ENCODE measurements at regions not wholly inside any gene's neighbourhood (a gene's known extent, or its start where the extent isn't known, plus 50 kb on each side); places are given as distances from the start of the nearest gene placed in this dataset.
"Not testable (repeated sequence)": the region's sequence is repeated elsewhere in the genome, so short reads cannot be mapped to it uniquely, and the experiment has no call there.

GRCh38 chr5:118462276-118462675 is 526.1 kb downstream of the DTWD2 start:
- H3K27ac ChIP-seq (ENCODE audit: insufficient read depth, low read length, poor library complexity, severe bottlenecking); H3K27me3 ChIP-seq (replicated peaks; ENCODE audit: control insufficient read depth, insufficient read depth, low read length, poor library complexity, severe bottlenecking); H3K9me3 ChIP-seq (ENCODE audit: control insufficient read depth, low read length); H3K4me3 ChIP-seq (ENCODE audit: insufficient read depth, low read depth, low read length, poor library complexity, severe bottlenecking); H3K36me3 ChIP-seq (ENCODE audit: control insufficient read depth, insufficient read depth, low read length); DNase-seq; H3K4me1 ChIP-seq (ENCODE audit: control insufficient read depth, insufficient read depth, low read length, poor library complexity, severe bottlenecking): not testable (repeated sequence)

- H3K9me3 ChIP-seq (ENCODE audit: control insufficient read depth, low read length), result no peaks in the 10 kb centered on the region
- no peaks in the 10 kb centered on the region for H3K36me3 ChIP-seq (ENCODE audit: control insufficient read depth, insufficient read depth, low read length)
- no peaks in the 10 kb centered on the region for H3K4me1 ChIP-seq (ENCODE audit: control insufficient read depth, insufficient read depth, low read length, poor library complexity, severe bottlenecking)
- H3K27ac ChIP-seq (ENCODE audit: insufficient read depth, low read length, poor library complexity, severe bottlenecking), result no peak overlapping the region
- DNase-seq, result no peak
- H3K4me3 ChIP-seq (ENCODE audit: insufficient read depth, low read depth, low read length, poor library complexity, severe bottlenecking), result no peak overlapping the region
- no peaks in the 10 kb centered on the region for H3K27me3 ChIP-seq (replicated peaks; ENCODE audit: control insufficient read depth, insufficient read depth, low read length, poor library complexity, severe bottlenecking)
Measured at GRCh38 chr5:118461436-118461835, 526.9 kb downstream of the DTWD2 start.

GRCh38 chr5:118459490-118459889 is 528.9 kb downstream of the DTWD2 start:
- DNase-seq, result no peak
- Histone ChIP-seq H3K36me3 (ENCODE audit: control insufficient read depth, insufficient read depth, low read length) (no peaks in the 10 kb centered on the region), H3K4me3 (ENCODE audit: insufficient read depth, low read depth, low read length, poor library complexity, severe bottlenecking) (no peak overlapping the region), H3K27me3 (replicated peaks; ENCODE audit: control insufficient read depth, insufficient read depth, low read length, poor library complexity, severe bottlenecking) (no peaks in the 10 kb centered on the region), H3K9me3 (ENCODE audit: control insufficient read depth, low read length) (no peaks in the 10 kb centered on the region), H3K27ac (ENCODE audit: insufficient read depth, low read length, poor library complexity, severe bottlenecking) (no peak overlapping the region), H3K4me1 (ENCODE audit: control insufficient read depth, insufficient read depth, low read length, poor library complexity, severe bottlenecking) (no peaks in the 10 kb centered on the region)

- no peak overlapping the region for H3K27ac ChIP-seq (ENCODE audit: insufficient read depth, low read length, poor library complexity, severe bottlenecking)
- H3K36me3 ChIP-seq (ENCODE audit: control insufficient read depth, insufficient read depth, low read length), result no peaks in the 10 kb centered on the region
- no peaks in the 10 kb centered on the region for H3K27me3 ChIP-seq (replicated peaks; ENCODE audit: control insufficient read depth, insufficient read depth, low read length, poor library complexity, severe bottlenecking)
- no peak overlapping the region for H3K4me3 ChIP-seq (ENCODE audit: insufficient read depth, low read depth, low read length, poor library complexity, severe bottlenecking)
- H3K4me1 ChIP-seq (ENCODE audit: control insufficient read depth, insufficient read depth, low read length, poor library complexity, severe bottlenecking), result no peaks in the 10 kb centered on the region
- no peak for DNase-seq
- no peaks in the 10 kb centered on the region for H3K9me3 ChIP-seq (ENCODE audit: control insufficient read depth, low read length)
Measured at GRCh38 chr5:118456085-118456484, 532.3 kb downstream of the DTWD2 start.

GRCh38 chr5:118451697-118452247 is 536.6 kb downstream of the DTWD2 start:
- H3K27ac ChIP-seq (ENCODE audit: insufficient read depth, low read length, poor library complexity, severe bottlenecking), result no peak overlapping the region
- H3K9me3 ChIP-seq (ENCODE audit: control insufficient read depth, low read length), result no peaks in the 10 kb centered on the region
- no peaks in the 10 kb centered on the region for H3K27me3 ChIP-seq (replicated peaks; ENCODE audit: control insufficient read depth, insufficient read depth, low read length, poor library complexity, severe bottlenecking)
- H3K36me3 ChIP-seq (ENCODE audit: control insufficient read depth, insufficient read depth, low read length), result no peaks in the 10 kb centered on the region
- H3K4me3 ChIP-seq (ENCODE audit: insufficient read depth, low read depth, low read length, poor library complexity, severe bottlenecking), result no peak overlapping the region
- H3K4me1 ChIP-seq (ENCODE audit: control insufficient read depth, insufficient read depth, low read length, poor library complexity, severe bottlenecking), result no peaks in the 10 kb centered on the region
- no peak for DNase-seq

GRCh38 chr5:118450554-118451332 is 537.6 kb downstream of the DTWD2 start:
- H3K4me3 ChIP-seq (ENCODE audit: insufficient read depth, low read depth, low read length, poor library complexity, severe bottlenecking), result no peak overlapping the region
- no peaks in the 10 kb centered on the region for H3K36me3 ChIP-seq (ENCODE audit: control insufficient read depth, insufficient read depth, low read length)
- DNase-seq, result no peak
- no peaks in the 10 kb centered on the region for H3K4me1 ChIP-seq (ENCODE audit: control insufficient read depth, insufficient read depth, low read length, poor library complexity, severe bottlenecking)
- no peaks in the 10 kb centered on the region for H3K27me3 ChIP-seq (replicated peaks; ENCODE audit: control insufficient read depth, insufficient read depth, low read length, poor library complexity, severe bottlenecking)
- H3K27ac ChIP-seq (ENCODE audit: insufficient read depth, low read length, poor library complexity, severe bottlenecking), result no peak overlapping the region
- no peaks in the 10 kb centered on the region for H3K9me3 ChIP-seq (ENCODE audit: control insufficient read depth, low read length)

- DNase-seq, result no peak
- Histone ChIP-seq H3K27me3 (replicated peaks; ENCODE audit: control insufficient read depth, insufficient read depth, low read length, poor library complexity, severe bottlenecking) (no peaks in the 10 kb centered on the region), H3K36me3 (ENCODE audit: control insufficient read depth, insufficient read depth, low read length) (no peaks in the 10 kb centered on the region), H3K9me3 (ENCODE audit: control insufficient read depth, low read length) (no peaks in the 10 kb centered on the region), H3K4me1 (ENCODE audit: control insufficient read depth, insufficient read depth, low read length, poor library complexity, severe bottlenecking) (no peaks in the 10 kb centered on the region), H3K27ac (ENCODE audit: insufficient read depth, low read length, poor library complexity, severe bottlenecking) (no peak overlapping the region), H3K4me3 (ENCODE audit: insufficient read depth, low read depth, low read length, poor library complexity, severe bottlenecking) (no peak overlapping the region)
Measured at GRCh38 chr5:118447350-118447749, 541.0 kb downstream of the DTWD2 start.

GRCh38 chr5:118441956-118442355 is 546.4 kb downstream of the DTWD2 start:
- H3K4me1 ChIP-seq (ENCODE audit: control insufficient read depth, insufficient read depth, low read length, poor library complexity, severe bottlenecking), result no peaks in the 10 kb centered on the region
- no peak for DNase-seq
- no peaks in the 10 kb centered on the region for H3K9me3 ChIP-seq (ENCODE audit: control insufficient read depth, low read length)
- no peaks in the 10 kb centered on the region for H3K27me3 ChIP-seq (replicated peaks; ENCODE audit: control insufficient read depth, insufficient read depth, low read length, poor library complexity, severe bottlenecking)
- no peak overlapping the region for H3K4me3 ChIP-seq (ENCODE audit: insufficient read depth, low read depth, low read length, poor library complexity, severe bottlenecking)
- no peaks in the 10 kb centered on the region for H3K36me3 ChIP-seq (ENCODE audit: control insufficient read depth, insufficient read depth, low read length)
- H3K27ac ChIP-seq (ENCODE audit: insufficient read depth, low read length, poor library complexity, severe bottlenecking), result no peak overlapping the region

GRCh38 chr5:118441034-118441433 is 547.3 kb downstream of the DTWD2 start:
- DNase-seq, result no peak
- no peak overlapping the region for H3K27ac ChIP-seq (ENCODE audit: insufficient read depth, low read length, poor library complexity, severe bottlenecking)
- H3K4me3 ChIP-seq (ENCODE audit: insufficient read depth, low read depth, low read length, poor library complexity, severe bottlenecking), result no peak overlapping the region
- no peaks in the 10 kb centered on the region for H3K27me3 ChIP-seq (replicated peaks; ENCODE audit: control insufficient read depth, insufficient read depth, low read length, poor library complexity, severe bottlenecking)
- H3K9me3 ChIP-seq (ENCODE audit: control insufficient read depth, low read length), result no peaks in the 10 kb centered on the region
- H3K36me3 ChIP-seq (ENCODE audit: control insufficient read depth, insufficient read depth, low read length), result no peaks in the 10 kb centered on the region
- no peaks in the 10 kb centered on the region for H3K4me1 ChIP-seq (ENCODE audit: control insufficient read depth, insufficient read depth, low read length, poor library complexity, severe bottlenecking)

- H3K36me3 ChIP-seq (ENCODE audit: control insufficient read depth, insufficient read depth, low read length), result no peaks in the 10 kb centered on the region
- no peaks in the 10 kb centered on the region for H3K9me3 ChIP-seq (ENCODE audit: control insufficient read depth, low read length)
- no peak for DNase-seq
- no peaks in the 10 kb centered on the region for H3K4me1 ChIP-seq (ENCODE audit: control insufficient read depth, insufficient read depth, low read length, poor library complexity, severe bottlenecking)
- H3K27me3 ChIP-seq (replicated peaks; ENCODE audit: control insufficient read depth, insufficient read depth, low read length, poor library complexity, severe bottlenecking), result no peaks in the 10 kb centered on the region
- no peak overlapping the region for H3K27ac ChIP-seq (ENCODE audit: insufficient read depth, low read length, poor library complexity, severe bottlenecking)
- no peak overlapping the region for H3K4me3 ChIP-seq (ENCODE audit: insufficient read depth, low read depth, low read length, poor library complexity, severe bottlenecking)
Measured at GRCh38 chr5:118440496-118440895, 547.9 kb downstream of the DTWD2 start.

All from effector memory CD4-positive, alpha-beta T cell (primary cell).